T-cell (primary cell): ENCODE measurements at regions not wholly inside any gene's neighbourhood (a gene's known extent, or its start where the extent isn't known, plus 50 kb on each side); places are given as distances from the start of the nearest gene placed in this dataset.
A peak's percentile ranks its signal among the peaks of the same experiment; 100 is the strongest.

ENCODE experiments used
- ATAC-seq, 4 experiments: fragments of 200-7000 bp in 3 of 4; fragments of 150-1000 bp in 1 of 4; cut with Tn5 transposase; replicated peaks in 1 of 4; 1 replicate in 3 of 4; 2 replicates in 1 of 4; pipeline ENCODE4 v1.10.0; 2021; ENCODE audit warnings: moderate library complexity in 3 of 4, mild to moderate bottlenecking in 2 of 4, moderate number of reproducible peaks in 1 of 4
- CTCF ChIA-PET, 2 donors: fragments of 300-600 bp; sonication (Branson Sonifier 250); formaldehyde crosslinking; loops; one replicate each; lab custom pipeline; 2022; ENCODE audit warnings: antibody characterized with exemption in 2 of 2; lab: Charles Lee
- POLR2A ChIA-PET, 2 donors: fragments of 300-600 bp; sonication (Branson Sonifier 250); formaldehyde crosslinking; loops; one replicate each; lab custom pipeline; 2022; ENCODE audit warnings: antibody characterized with exemption in 2 of 2; lab: Charles Lee
- DNase-seq, 35 experiments: peaks; one replicate each; pipeline versions ENCODE4 v3.0.0 to v3.0.0-alpha.2; 2013 to 2023
- H3K27ac ChIP-seq: one replicate; pipeline ENCODE4 v1.5.1; 2013; ENCODE audit warnings: low read length
- H3K27me3 ChIP-seq, 2 experiments: replicated peaks in 1 of 2; 1 replicate in 1 of 2; 2 replicates in 1 of 2; pipeline versions ENCODE4 v1.6.1 to v1.7.0; 2013; ENCODE audit warnings: low read length in 1 of 2, mixed read lengths in 1 of 2; ENCODE audit not compliant: control insufficient read depth in 2 of 2, insufficient read depth in 2 of 2; ENCODE audit errors: extremely low read depth in 1 of 2
- H3K36me3 ChIP-seq, 2 donors: 1 replicate in 1 of 2; 2 replicates in 1 of 2; pipeline versions ENCODE4 v1.6.1 to v1.7.0; 2013; ENCODE audit warnings: low read length in 1 of 2; ENCODE audit not compliant: control insufficient read depth in 2 of 2, insufficient read depth in 1 of 2; ENCODE audit errors: extremely low read depth in 1 of 2
- H3K4me1 ChIP-seq, 2 experiments: 1 replicate in 1 of 2; 2 replicates in 1 of 2; pipeline versions ENCODE4 v1.6.1 to v1.7.0; 2013; ENCODE audit warnings: low read length in 2 of 2, mixed read lengths in 1 of 2; ENCODE audit not compliant: insufficient read depth in 2 of 2, control insufficient read depth in 1 of 2; ENCODE audit errors: extremely low read depth in 1 of 2
- H3K4me3 ChIP-seq, 2 donors: 1 replicate in 1 of 2; 2 replicates in 1 of 2; pipeline versions ENCODE4 v1.5.1 to v1.7.0; 2013; ENCODE audit warnings: mild to moderate bottlenecking in 2 of 2, low read length in 1 of 2, moderate library complexity in 1 of 2; ENCODE audit not compliant: control insufficient read depth in 1 of 2; ENCODE audit errors: extremely low read depth in 1 of 2
- H3K9me3 ChIP-seq: 2 replicates; pipeline ENCODE4 v1.7.0; 2013
- H3K27ac Mint-ChIP-seq, 2 donors: one replicate each; pipeline ENCODE4 v1.8.0; 2020 to 2021; ENCODE audit warnings: mild to moderate bottlenecking in 2 of 2, mixed read lengths in 2 of 2
- H3K27me3 Mint-ChIP-seq, 2 donors: one replicate each; pipeline ENCODE4 v1.8.0; 2021 to 2022; ENCODE audit warnings: mixed read lengths in 2 of 2
- H3K36me3 Mint-ChIP-seq: one replicate; pipeline ENCODE4 v1.8.0; 2021; ENCODE audit warnings: mixed read lengths
- H3K4me1 Mint-ChIP-seq, 3 donors: one replicate each; pipeline ENCODE4 v1.8.0; 2020 to 2022; ENCODE audit warnings: mixed read lengths in 3 of 3, mild to moderate bottlenecking in 1 of 3
- H3K4me3 Mint-ChIP-seq, 3 donors: one replicate each; pipeline ENCODE4 v1.8.0; 2020 to 2022; ENCODE audit warnings: mild to moderate bottlenecking in 3 of 3, mixed read lengths in 3 of 3, moderate library complexity in 3 of 3
- H3K9me3 Mint-ChIP-seq, 3 donors: one replicate each; pipeline ENCODE4 v1.8.0; 2020 to 2022; ENCODE audit warnings: mixed read lengths in 3 of 3
- WGBS: methylation state at CpG from one replicate; pipeline ENCODE4 v1.1.5; 2013; ENCODE audit warnings: missing lambda C conversion rate; ENCODE audit not compliant: insufficient coverage; 5-methylcytosine and 5-hydroxymethylcytosine counted together

DNA sequence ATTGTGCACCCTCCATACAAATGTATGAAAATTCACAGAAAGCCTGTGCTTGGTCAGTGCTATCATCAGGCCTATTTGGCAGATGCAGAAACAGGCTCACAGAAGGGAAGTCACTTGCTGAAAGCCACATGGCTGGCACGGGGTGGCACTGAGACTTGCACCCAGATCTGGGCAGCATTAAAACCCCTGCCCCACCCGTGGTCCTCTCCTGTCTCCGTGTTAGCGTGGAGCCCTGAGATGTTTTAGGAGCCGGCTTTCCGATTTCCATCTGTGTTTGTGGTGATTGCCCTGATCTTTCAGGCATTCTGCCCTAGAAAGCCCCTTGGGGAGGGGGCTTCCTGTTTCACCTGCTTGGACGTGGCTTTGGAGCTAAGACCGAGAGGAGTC is 102.2 kb upstream of the IER5L start:
- no peak overlapping the region for H3K27ac Mint-ChIP-seq

GRCh38 chr9:129278391-129279237 is 100.6 kb upstream of the IER5L start:
- Histone ChIP-seq H3K36me3 (no peaks in the 10 kb centered on the region), H3K27me3 (peaks cover 0 to 32% of the 10 kb centered on the region in 2 experiments), H3K9me3 (no peaks in the 10 kb centered on the region), H3K4me1 (no peaks in the 10 kb centered on the region), H3K4me3 (no peak overlapping the region), H3K27ac (no peak overlapping the region)
- no peak for ATAC-seq
- no peak overlapping the region for H3K4me3 Mint-ChIP-seq
- ChIA-PET POLR2A (interaction anchor here in 1 of 2 donors (0.6 kb wide), 1 partner anchor 93 kb away, joined by 6 read pairs; no protein-coding TSS in a partner anchor), CTCF (interaction anchor here in 1 of 2 donors (0.6 kb wide), 1 partner anchor 343 kb away, joined by 4 read pairs; no protein-coding TSS in a partner anchor)
- WGBS: 94% methylated on average over 13 of the region's 16 CpGs
- H3K27ac Mint-ChIP-seq: no peak overlapping the region
- peak in 1 of 35 experiments; percentile 16 for DNase-seq
- H3K27me3 Mint-ChIP-seq: peaks cover 0 to 11% of the 10 kb centered on the region in 2 donors
- H3K4me1 Mint-ChIP-seq: peaks cover 0 to 4% (median 0%) of the 10 kb centered on the region in 3 donors
- no peaks in the 10 kb centered on the region for H3K9me3 Mint-ChIP-seq
- H3K36me3 Mint-ChIP-seq: no peaks in the 10 kb centered on the region

More for the DNA sequence above, 102.2 kb upstream of the IER5L start:
- DNase-seq (peak in 1 of 35 experiments; percentile 3), ATAC-seq (no peak)
- Mint-ChIP-seq H3K9me3 (no peaks in the 10 kb centered on the region), H3K27me3 (peaks cover 0 to 9% of the 10 kb centered on the region in 2 donors), H3K36me3 (no peaks in the 10 kb centered on the region), H3K4me3 (no peak overlapping the region), H3K4me1 (peaks cover 0 to 4% (median 0%) of the 10 kb centered on the region in 3 donors)
- Histone ChIP-seq H3K27me3 (peaks cover 0 to 29% of the 10 kb centered on the region in 2 experiments), H3K9me3 (no peaks in the 10 kb centered on the region), H3K4me1 (no peaks in the 10 kb centered on the region), H3K4me3 (no peak overlapping the region), H3K27ac (no peak overlapping the region), H3K36me3 (no peaks in the 10 kb centered on the region)
- ChIA-PET CTCF (interaction anchor here in 1 of 2 donors (0.6 kb wide), 1 partner anchor 72 kb away, joined by 3 read pairs; no protein-coding TSS in a partner anchor), POLR2A (no interaction called here)
- 83% methylated on average over 6 of the region's 8 CpGs for WGBS

GRCh38 chr9:129276486-129277230 is 98.6 kb upstream of the IER5L start:
- CTCF ChIA-PET: interaction anchor here in 1 of 2 donors (0.8 kb wide), 1 partner anchor 105 kb away, joined by 5 read pairs; no protein-coding TSS in a partner anchor
- H3K4me1 Mint-ChIP-seq: peaks cover 3 to 10% (median 10%) of the 10 kb centered on the region in 3 donors
- no peak overlapping the region for H3K4me3 ChIP-seq
- peaks cover 3 to 4% of the 10 kb centered on the region in 2 experiments for H3K4me1 ChIP-seq
- POLR2A ChIA-PET: interaction anchor here in 1 of 2 donors (0.5 to 0.6 kb wide), 2 partner anchors 466 to 556 kb away, joined by 6 to 7 read pairs; no protein-coding TSS in a partner anchor
- peaks cover 0 to 11% of the 10 kb centered on the region in 2 donors for H3K27me3 Mint-ChIP-seq
- ATAC-seq (no peak), DNase-seq (no peak)
- 78% methylated on average over 14 of the region's 16 CpGs for WGBS
- peaks cover 0 to 32% of the 10 kb centered on the region in 2 experiments for H3K27me3 ChIP-seq
- no peaks in the 10 kb centered on the region for H3K36me3 ChIP-seq
- no peak overlapping the region for H3K27ac Mint-ChIP-seq
- H3K4me3 Mint-ChIP-seq: no peak overlapping the region
- H3K27ac ChIP-seq: no peak overlapping the region
- H3K36me3 Mint-ChIP-seq: no peaks in the 10 kb centered on the region
- no peaks in the 10 kb centered on the region for H3K9me3 ChIP-seq
- H3K9me3 Mint-ChIP-seq: no peaks in the 10 kb centered on the region

GRCh38 chr9:129275626-129276247 is 97.7 kb upstream of the IER5L start:
- POLR2A ChIA-PET: interaction anchor here in 1 of 2 donors (0.6 kb wide), 1 partner anchor 557 kb away, joined by 7 read pairs; no protein-coding TSS in a partner anchor
- WGBS: 85% methylated on average over 6 of the region's 10 CpGs
- Histone ChIP-seq H3K36me3 (no peaks in the 10 kb centered on the region), H3K27me3 (peaks cover 0 to 32% of the 10 kb centered on the region in 2 experiments), H3K27ac (no peak overlapping the region), H3K4me3 (no peak overlapping the region), H3K4me1 (peaks cover 11 to 14% of the 10 kb centered on the region in 2 experiments), H3K9me3 (no peaks in the 10 kb centered on the region)
- H3K9me3 Mint-ChIP-seq: no peaks in the 10 kb centered on the region
- H3K4me1 Mint-ChIP-seq: peaks cover 12 to 19% (median 19%) of the 10 kb centered on the region in 3 donors
- CTCF ChIA-PET: interaction anchor here in 1 of 2 donors (0.8 kb wide), 1 partner anchor 104 kb away, joined by 5 read pairs; no protein-coding TSS in a partner anchor
- ATAC-seq (no peak), DNase-seq (no peak)
- no peaks in the 10 kb centered on the region for H3K36me3 Mint-ChIP-seq
- H3K27ac Mint-ChIP-seq: no peak overlapping the region
- peaks cover 0 to 11% of the 10 kb centered on the region in 2 donors for H3K27me3 Mint-ChIP-seq
- no peak overlapping the region for H3K4me3 Mint-ChIP-seq

GRCh38 chr9:129273941-129274684 is 96.1 kb upstream of the IER5L start:
- H3K9me3 ChIP-seq: no peaks in the 10 kb centered on the region
- no peaks in the 10 kb centered on the region for H3K36me3 ChIP-seq
- ATAC-seq: no peak
- no peaks in the 10 kb centered on the region for H3K36me3 Mint-ChIP-seq
- peaks cover 0 to 11% of the 10 kb centered on the region in 2 donors for H3K27me3 Mint-ChIP-seq
- peaks cover 18 to 25% of the 10 kb centered on the region in 2 experiments for H3K4me1 ChIP-seq
- H3K27me3 ChIP-seq: peaks cover 0 to 32% of the 10 kb centered on the region in 2 experiments
- H3K4me3 ChIP-seq: no peak overlapping the region
- no peak overlapping the region for H3K4me3 Mint-ChIP-seq
- no peak for DNase-seq
- no peak overlapping the region for H3K27ac ChIP-seq
- ChIA-PET CTCF (no interaction called here), POLR2A (no interaction called here)
- peaks cover 22 to 29% (median 28%) of the 10 kb centered on the region in 3 donors for H3K4me1 Mint-ChIP-seq
- 85% methylated on average over 6 of the region's 19 CpGs for WGBS
- H3K9me3 Mint-ChIP-seq: no peaks in the 10 kb centered on the region
- no peak overlapping the region for H3K27ac Mint-ChIP-seq
